ENCODE measurements at regions not wholly inside any gene's neighbourhood (a gene's known extent, or its start where the extent isn't known, plus 50 kb on each side); places are given as distances from the start of the nearest gene placed in this dataset.
"Not testable (repeated sequence)": the region's sequence is repeated elsewhere in the genome, so short reads cannot be mapped to it uniquely, and the experiment has no call there.

DNA sequence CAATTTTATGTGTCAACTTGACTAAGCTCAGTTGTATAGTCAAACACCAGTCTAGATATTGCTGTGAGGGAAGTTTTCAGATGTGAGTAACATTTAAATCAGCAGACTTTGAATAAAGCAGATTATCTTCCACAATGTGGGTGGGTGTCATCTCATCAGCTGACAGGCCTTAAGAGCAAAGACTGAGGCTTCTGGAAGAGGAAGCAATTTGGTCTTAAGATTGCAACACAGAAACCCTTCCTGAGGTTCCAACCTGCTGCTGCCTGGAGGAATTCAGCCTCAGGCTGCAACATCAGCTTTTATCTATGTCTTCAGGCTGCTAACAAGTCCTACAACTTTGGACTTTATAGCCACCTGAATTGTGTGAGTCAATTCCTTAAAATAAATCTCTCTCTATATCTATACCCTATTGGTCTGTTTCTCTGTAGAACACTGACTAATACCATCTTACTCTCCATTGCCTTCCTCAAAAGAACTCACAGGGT, 277.2 kb upstream of the PLET1 start:
- Histone ChIP-seq H3K9me3 (no peaks in the 10 kb centered on the region), H3K36me3 (ENCODE audit: low read depth, missing control alignments) (no peaks in the 10 kb centered on the region), H3K27ac (no peak overlapping the region), H3K27me3 (no peaks in the 10 kb centered on the region), H3K4me1 (no peaks in the 10 kb centered on the region), H3K4me3 (no peak overlapping the region)
- DNase-seq = no peak
- TF ChIP-seq CTCF (IDR thresholded peaks at IDR 0.05) = no peak
- no peak for TF ChIP-seq POLR2A (IDR thresholded peaks at IDR 0.05)
- intact Hi-C loops (cut with DNase I; ENCODE audit: low total_unique reads) = no loop called here

DNA sequence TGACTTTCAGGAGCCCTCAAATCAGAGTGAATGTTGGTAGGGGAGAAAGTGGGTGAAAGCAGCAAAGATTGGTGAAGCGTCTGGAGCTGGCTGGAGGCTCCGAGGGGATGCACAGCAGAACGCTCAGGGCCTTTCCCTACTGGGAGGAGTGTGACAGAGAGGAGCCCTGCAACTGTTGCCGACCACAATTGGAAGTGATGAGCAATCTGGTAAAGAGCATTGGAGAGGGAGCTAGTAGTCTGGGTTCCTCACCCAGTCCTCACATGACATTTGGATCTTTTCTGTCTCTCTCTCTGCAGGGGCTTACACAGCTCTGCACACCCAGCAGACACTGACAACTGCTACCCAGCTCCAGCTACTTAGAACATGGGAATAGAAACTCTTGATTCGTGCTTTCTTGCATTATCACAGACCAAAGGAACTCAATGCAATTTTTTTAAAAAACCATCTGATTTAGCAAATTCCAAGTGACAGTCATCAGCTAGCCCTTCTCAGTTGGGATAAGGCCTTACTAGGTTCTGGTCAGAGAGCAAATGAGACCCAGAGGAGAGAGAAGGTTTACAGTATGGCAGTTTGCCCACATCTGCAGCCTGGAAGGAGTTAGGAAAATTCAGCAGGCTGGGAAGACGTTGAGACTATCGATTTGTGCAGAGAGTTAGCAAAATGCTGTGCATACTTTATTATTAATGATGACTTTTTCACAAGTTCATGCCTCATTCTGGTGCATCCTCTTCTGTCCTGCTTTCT, 278.0 kb upstream of the PLET1 start:
- no peak for DNase-seq
- intact Hi-C loops (cut with DNase I; ENCODE audit: low total_unique reads) = no loop called here
- Histone ChIP-seq H3K4me1 (no peaks in the 10 kb centered on the region), H3K27ac (no peak overlapping the region), H3K9me3 (no peaks in the 10 kb centered on the region), H3K4me3 (no peak overlapping the region), H3K36me3 (ENCODE audit: low read depth, missing control alignments) (no peaks in the 10 kb centered on the region), H3K27me3 (no peaks in the 10 kb centered on the region)
- TF ChIP-seq CTCF (IDR thresholded peaks at IDR 0.05) (no peak), POLR2A (IDR thresholded peaks at IDR 0.05) (no peak)
- whole genome bisulfite sequencing, 2 donors = 75 to 81% methylated on average over 7 of the region's 7 CpGs

- DNase-seq; intact Hi-C loops (cut with DNase I; ENCODE audit: low total_unique reads); H3K36me3 ChIP-seq (ENCODE audit: low read depth, missing control alignments): not testable (repeated sequence)
Measured at GRCh38 chr11:112539281-112539555, 278.6 kb upstream of the PLET1 start.

DNA sequence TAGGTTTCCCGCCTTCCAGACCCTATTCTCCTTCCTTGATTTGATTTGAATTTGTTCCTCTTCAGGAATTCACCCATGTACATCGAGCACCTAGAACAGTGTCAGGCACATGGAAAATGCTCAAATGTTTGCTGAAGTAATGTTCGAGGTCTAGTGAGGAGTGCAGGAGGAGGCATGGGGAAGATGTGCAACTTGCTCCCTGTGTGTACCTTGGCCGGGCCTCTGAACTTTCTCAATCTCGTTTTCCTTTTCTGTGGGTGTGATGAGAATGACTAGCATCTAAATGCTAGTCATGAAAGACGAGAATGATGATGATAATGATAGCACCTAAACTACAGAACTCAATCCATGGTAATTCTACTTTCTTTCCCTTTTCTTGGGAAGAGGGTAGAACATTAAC, 279.1 kb upstream of the PLET1 start:
- WGBS, 2 donors = 81 to 92% methylated on average over 6 of the region's 6 CpGs
- Histone ChIP-seq H3K27ac (no peak overlapping the region), H3K4me1 (no peaks in the 10 kb centered on the region), H3K9me3 (no peaks in the 10 kb centered on the region), H3K27me3 (no peaks in the 10 kb centered on the region), H3K36me3 (ENCODE audit: low read depth, missing control alignments) (no peaks in the 10 kb centered on the region), H3K4me3 (no peak overlapping the region)
- TF ChIP-seq POLR2A (IDR thresholded peaks at IDR 0.05) (no peak), CTCF (IDR thresholded peaks at IDR 0.05) (no peak)
- intact Hi-C loops (cut with DNase I; ENCODE audit: low total_unique reads) = no loop called here
- no peak for DNase-seq

More at GRCh38 chr11:112539281-112539555, 278.6 kb upstream of the PLET1 start:
- WGBS, 2 donors = 58 to 83% methylated on average over 1 of the region's 1 CpG
- H3K9me3 ChIP-seq, H3K4me1 ChIP-seq, H3K4me3 ChIP-seq, H3K27ac ChIP-seq, H3K27me3 ChIP-seq: not testable (repeated sequence)

DNA sequence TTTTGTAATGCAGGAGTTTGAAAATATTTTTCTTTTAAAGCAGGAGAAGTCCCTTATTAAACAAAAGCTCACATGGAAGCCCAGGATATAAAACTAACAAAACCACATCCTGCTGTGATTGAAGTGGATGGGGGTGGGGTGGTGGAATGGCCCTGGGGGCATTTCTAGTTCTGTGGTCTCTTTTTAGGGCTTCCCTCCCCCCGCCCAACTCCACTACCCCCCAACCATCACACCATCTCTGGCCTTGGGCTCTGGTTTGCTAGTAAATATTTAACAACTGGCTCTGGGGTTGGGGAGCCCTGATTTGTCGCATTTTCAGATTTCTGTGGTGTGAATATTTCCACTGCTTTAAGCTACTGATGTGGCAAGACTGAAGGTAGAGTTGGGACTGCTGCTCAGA, 279.6 kb upstream of the PLET1 start:
- Histone ChIP-seq H3K27me3 (no peaks in the 10 kb centered on the region), H3K27ac (no peak overlapping the region), H3K9me3 (no peaks in the 10 kb centered on the region), H3K4me3 (no peak overlapping the region), H3K4me1 (no peaks in the 10 kb centered on the region), H3K36me3 (ENCODE audit: low read depth, missing control alignments) (no peaks in the 10 kb centered on the region)
- no peak for TF ChIP-seq POLR2A (IDR thresholded peaks at IDR 0.05)
- no peak for TF ChIP-seq CTCF (IDR thresholded peaks at IDR 0.05)
- no peak for DNase-seq
- intact Hi-C loops (cut with DNase I; ENCODE audit: low total_unique reads) = no loop called here
- WGBS, 2 donors = 83 to 86% methylated on average over 2 of the region's 2 CpGs

Measured in testis (tissue), 2 donors.